Ramos (cell line): ENCODE measurements at regions not wholly inside any gene's neighbourhood (a gene's known extent, or its start where the extent isn't known, plus 50 kb on each side); places are given as distances from the start of the nearest gene placed in this dataset.

Experiments
- in situ Hi-C: fragments of 300-500 bp; cut with MboI; formaldehyde crosslinking; loops from one replicate; pipeline ENCODE4 v1.14.3; 2022; ENCODE audit warnings: low sequenced_read_pairs; ENCODE audit not compliant: unreplicated experiment

- in situ Hi-C loops = no loop called here
Observed at GRCh38 chr1:29583727-29584126, 347.4 kb downstream of the PTPRU start.

- in situ Hi-C loops = no loop called here
Observed at GRCh38 chr1:29581256-29581655, 344.9 kb downstream of the PTPRU start.

- in situ Hi-C loops = no loop called here
Observed at GRCh38 chr1:29579821-29580425, 343.6 kb downstream of the PTPRU start.

- in situ Hi-C loops = no loop called here
Observed at GRCh38 chr1:29577512-29577911, 341.2 kb downstream of the PTPRU start.

- in situ Hi-C loops = no loop called here
Observed at GRCh38 chr1:29576510-29576909, 340.2 kb downstream of the PTPRU start.

GRCh38 chr1:29575826-29576225, 339.5 kb downstream of the PTPRU start:
- in situ Hi-C loops = no loop called here

GRCh38 chr1:29575277-29575676, 339.0 kb downstream of the PTPRU start:
- in situ Hi-C loops = no loop called here

- in situ Hi-C loops = no loop called here
Observed at GRCh38 chr1:29574871-29575270, 338.5 kb downstream of the PTPRU start.

- in situ Hi-C loops = no loop called here
Observed at GRCh38 chr1:29569971-29570634, 333.8 kb downstream of the PTPRU start.

- in situ Hi-C loops = no loop called here
Observed at GRCh38 chr1:29567257-29567656, 330.9 kb downstream of the PTPRU start.

GRCh38 chr1:29565490-29565889, 329.2 kb downstream of the PTPRU start:
- in situ Hi-C loops = no loop called here

- in situ Hi-C loops = no loop called here
Observed at GRCh38 chr1:29563571-29563970, 327.2 kb downstream of the PTPRU start.

GRCh38 chr1:29563092-29563491, 326.8 kb downstream of the PTPRU start:
- in situ Hi-C loops = no loop called here

- in situ Hi-C loops = no loop called here
Observed at GRCh38 chr1:29559056-29559455, 322.7 kb downstream of the PTPRU start.

- in situ Hi-C loops = no loop called here
Observed at GRCh38 chr1:29557701-29558600, 321.6 kb downstream of the PTPRU start.

GRCh38 chr1:29557066-29557465, 320.7 kb downstream of the PTPRU start:
- in situ Hi-C loops = no loop called here

GRCh38 chr1:29556657-29557056, 320.3 kb downstream of the PTPRU start:
- in situ Hi-C loops = no loop called here

GRCh38 chr1:29555043-29555620, 318.8 kb downstream of the PTPRU start:
- in situ Hi-C loops = no loop called here

- in situ Hi-C loops = no loop called here
Observed at GRCh38 chr1:29554208-29554778, 318.0 kb downstream of the PTPRU start.

GRCh38 chr1:29551123-29551936, 315.0 kb downstream of the PTPRU start:
- in situ Hi-C loops = no loop called here
